Astrocyte (in vitro differentiated cells and primary cell): ENCODE measurements at regions not wholly inside any gene's neighbourhood (a gene's known extent, or its start where the extent isn't known, plus 50 kb on each side); places are given as distances from the start of the nearest gene placed in this dataset.

Experiments used
- DNase-seq: peaks from one replicate; pipeline ENCODE4 v3.0.0-alpha.2; 2010; ENCODE audit warnings: low read depth
- FAIRE-seq: peaks from 2 replicates; lab custom pipeline; 2011; peaks lifted over from hg19 to GRCh38; lab: Jason Lieb, UNC
- H2AFZ ChIP-seq: 2 replicates; pipeline ENCODE4 v1.6.0; 2012; ENCODE audit warnings: low read depth, low read length, inconsistent platforms
- H3K27ac ChIP-seq: 2 replicates; pipeline ENCODE4 v1.5.1; 2011; ENCODE audit warnings: low read depth, low read length, inconsistent platforms
- H3K27me3 ChIP-seq: 2 replicates; pipeline ENCODE4 v1.6.0; 2011; ENCODE audit warnings: low read length, inconsistent platforms; ENCODE audit not compliant: insufficient read depth
- H3K36me3 ChIP-seq: 2 replicates; pipeline ENCODE4 v1.5.1; 2011; ENCODE audit warnings: low read length, inconsistent platforms; ENCODE audit not compliant: insufficient read depth
- H3K4me1 ChIP-seq: 2 replicates; pipeline ENCODE4 v1.5.1; 2011; ENCODE audit warnings: low read length, inconsistent platforms; ENCODE audit not compliant: insufficient read depth
- H3K4me2 ChIP-seq: 2 replicates; pipeline ENCODE4 v1.6.0; 2012; ENCODE audit warnings: low read length, inconsistent platforms
- H3K4me3 ChIP-seq: 2 replicates; pipeline ENCODE4 v1.5.1; 2011; ENCODE audit warnings: low read depth, mild to moderate bottlenecking, low read length, inconsistent platforms; ENCODE audit not compliant: insufficient read depth
- H3K79me2 ChIP-seq: 2 replicates; pipeline ENCODE4 v1.6.0; 2012; ENCODE audit warnings: mild to moderate bottlenecking, low read length, inconsistent platforms; ENCODE audit not compliant: insufficient read depth
- H3K9ac ChIP-seq: 2 replicates; pipeline ENCODE4 v1.6.0; 2012; ENCODE audit warnings: mild to moderate bottlenecking, low read length, inconsistent platforms
- H3K9me3 ChIP-seq: 2 replicates; pipeline ENCODE4 v1.5.1; 2012; ENCODE audit warnings: low read depth, mild to moderate bottlenecking, low read length, inconsistent platforms; ENCODE audit not compliant: insufficient read depth
- H4K20me1 ChIP-seq: 2 replicates; pipeline ENCODE4 v1.6.0; 2012; ENCODE audit warnings: low read length, inconsistent platforms; ENCODE audit not compliant: insufficient read depth
- H3K27ac Mint-ChIP-seq: one replicate; pipeline ENCODE4 v1.8.0; 2021; ENCODE audit warnings: mild to moderate bottlenecking, mixed read lengths; ENCODE audit not compliant: unreplicated experiment
- H3K27me3 Mint-ChIP-seq: one replicate; pipeline ENCODE4 v1.8.0; 2021; ENCODE audit warnings: low read depth, mixed read lengths; ENCODE audit not compliant: unreplicated experiment
- H3K36me3 Mint-ChIP-seq: one replicate; pipeline ENCODE4 v1.8.0; 2021; ENCODE audit warnings: low read depth, mixed read lengths; ENCODE audit not compliant: unreplicated experiment
- H3K4me1 Mint-ChIP-seq: one replicate; pipeline ENCODE4 v1.8.0; 2021; ENCODE audit warnings: low read depth, mixed read lengths; ENCODE audit not compliant: unreplicated experiment
- H3K4me3 Mint-ChIP-seq: one replicate; pipeline ENCODE4 v1.8.0; 2021; ENCODE audit warnings: mild to moderate bottlenecking, moderate library complexity, mixed read lengths; ENCODE audit not compliant: unreplicated experiment
- H3K9me3 Mint-ChIP-seq: one replicate; pipeline ENCODE4 v1.8.0; 2021; ENCODE audit warnings: mild to moderate bottlenecking, mixed read lengths; ENCODE audit not compliant: unreplicated experiment
- EZH2 ChIP-seq: IDR thresholded peaks from 2 replicates; pipeline ENCODE4 v1.6.1; 2012; ENCODE audit warnings: mild to moderate bottlenecking, low read length, inconsistent platforms; ENCODE audit not compliant: insufficient read depth
- TF ChIP-seq, protein P1 (sequence below): IDR thresholded peaks from 2 replicates; pipeline ENCODE4 v1.5.1; 2011; ENCODE audit warnings: low read depth, mild to moderate bottlenecking, inconsistent platforms, low read length, moderate library complexity; ENCODE audit not compliant: insufficient read depth

DNA sequence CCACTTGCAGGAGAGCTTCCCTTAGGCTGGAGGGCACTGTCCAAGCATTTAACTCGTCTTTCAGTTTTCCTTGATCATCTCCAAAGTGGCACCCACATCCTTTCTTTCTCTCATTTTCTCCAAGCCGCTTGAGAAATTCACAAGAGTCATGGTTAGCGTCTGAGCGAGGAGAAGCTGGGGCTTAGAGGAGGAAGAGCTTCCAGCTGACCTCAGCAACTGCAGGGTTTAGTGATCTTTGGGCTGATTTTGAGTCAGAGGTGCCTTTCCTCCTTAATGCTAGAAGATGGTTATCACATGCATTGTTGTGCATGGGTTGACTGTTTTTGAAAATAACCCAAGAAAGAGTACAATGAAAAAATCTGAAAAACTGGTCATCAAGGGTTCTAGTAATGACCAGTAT is 134.7 kb downstream of the GADD45G start:
- H3K4me1 ChIP-seq, result no peaks in the 10 kb centered on the region
- no peak overlapping the region for H3K9ac ChIP-seq
- peaks cover 4% of the 10 kb centered on the region for H3K9me3 Mint-ChIP-seq
- H3K27me3 Mint-ChIP-seq, result peaks cover 77% of the 10 kb centered on the region
- no peak overlapping the region for H3K27ac ChIP-seq
- H3K4me3 Mint-ChIP-seq, result no peak overlapping the region
- no peaks in the 10 kb centered on the region for H3K36me3 Mint-ChIP-seq
- DNase-seq (no peak), FAIRE-seq (no peak)
- no peak overlapping the region for H3K4me3 ChIP-seq
- peaks cover 3% of the 10 kb centered on the region for H3K27me3 ChIP-seq
- no peaks in the 10 kb centered on the region for H4K20me1 ChIP-seq
- H3K36me3 ChIP-seq, result no peaks in the 10 kb centered on the region
- H3K27ac Mint-ChIP-seq, result no peak overlapping the region
- no peaks in the 10 kb centered on the region for H3K79me2 ChIP-seq
- no peak overlapping the region for H3K4me2 ChIP-seq
- TF ChIP-seq, protein P1, sequence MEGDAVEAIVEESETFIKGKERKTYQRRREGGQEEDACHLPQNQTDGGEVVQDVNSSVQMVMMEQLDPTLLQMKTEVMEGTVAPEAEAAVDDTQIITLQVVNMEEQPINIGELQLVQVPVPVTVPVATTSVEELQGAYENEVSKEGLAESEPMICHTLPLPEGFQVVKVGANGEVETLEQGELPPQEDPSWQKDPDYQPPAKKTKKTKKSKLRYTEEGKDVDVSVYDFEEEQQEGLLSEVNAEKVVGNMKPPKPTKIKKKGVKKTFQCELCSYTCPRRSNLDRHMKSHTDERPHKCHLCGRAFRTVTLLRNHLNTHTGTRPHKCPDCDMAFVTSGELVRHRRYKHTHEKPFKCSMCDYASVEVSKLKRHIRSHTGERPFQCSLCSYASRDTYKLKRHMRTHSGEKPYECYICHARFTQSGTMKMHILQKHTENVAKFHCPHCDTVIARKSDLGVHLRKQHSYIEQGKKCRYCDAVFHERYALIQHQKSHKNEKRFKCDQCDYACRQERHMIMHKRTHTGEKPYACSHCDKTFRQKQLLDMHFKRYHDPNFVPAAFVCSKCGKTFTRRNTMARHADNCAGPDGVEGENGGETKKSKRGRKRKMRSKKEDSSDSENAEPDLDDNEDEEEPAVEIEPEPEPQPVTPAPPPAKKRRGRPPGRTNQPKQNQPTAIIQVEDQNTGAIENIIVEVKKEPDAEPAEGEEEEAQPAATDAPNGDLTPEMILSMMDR, result no peak
- no peak for TF ChIP-seq EZH2
- H2AFZ ChIP-seq, result no peak overlapping the region
- no peaks in the 10 kb centered on the region for H3K4me1 Mint-ChIP-seq
- H3K9me3 ChIP-seq, result no peaks in the 10 kb centered on the region

DNA sequence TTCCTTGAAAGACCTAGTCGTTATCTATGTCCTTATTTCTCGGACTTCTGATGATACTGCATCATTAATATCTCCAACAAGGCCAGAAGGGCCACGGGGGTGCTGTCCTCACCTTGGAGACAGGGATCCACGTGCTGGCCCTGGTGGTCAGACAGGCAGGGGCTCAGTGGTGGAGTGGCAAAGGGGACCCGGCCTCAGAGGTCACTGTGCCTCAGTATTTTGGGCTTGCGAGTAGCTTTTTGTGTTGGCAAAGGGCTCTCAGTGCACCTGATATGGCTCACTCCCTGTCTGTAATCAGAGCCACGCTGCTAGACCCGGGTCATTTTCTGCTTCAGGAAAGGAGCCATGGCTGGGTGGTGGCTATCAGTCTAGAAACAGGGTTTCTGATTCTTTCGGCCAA is 135.1 kb downstream of the GADD45G start:
- Histone ChIP-seq H3K9me3 (no peaks in the 10 kb centered on the region), H3K4me1 (no peaks in the 10 kb centered on the region), H3K4me2 (no peak overlapping the region), H3K4me3 (no peak overlapping the region), H2AFZ (no peak overlapping the region), H3K36me3 (no peaks in the 10 kb centered on the region), H4K20me1 (no peaks in the 10 kb centered on the region), H3K27ac (no peak overlapping the region), H3K9ac (no peak overlapping the region), H3K27me3 (peaks cover 3% of the 10 kb centered on the region), H3K79me2 (no peaks in the 10 kb centered on the region)
- H3K27me3 Mint-ChIP-seq, result peaks cover 74% of the 10 kb centered on the region
- peaks cover 5% of the 10 kb centered on the region for H3K9me3 Mint-ChIP-seq
- no peak overlapping the region for H3K4me3 Mint-ChIP-seq
- no peaks in the 10 kb centered on the region for H3K4me1 Mint-ChIP-seq
- no peak for TF ChIP-seq EZH2
- TF ChIP-seq, protein P1, result no peak
- DNase-seq (no peak), FAIRE-seq (no peak)
- H3K27ac Mint-ChIP-seq, result no peak overlapping the region
- no peaks in the 10 kb centered on the region for H3K36me3 Mint-ChIP-seq

DNA sequence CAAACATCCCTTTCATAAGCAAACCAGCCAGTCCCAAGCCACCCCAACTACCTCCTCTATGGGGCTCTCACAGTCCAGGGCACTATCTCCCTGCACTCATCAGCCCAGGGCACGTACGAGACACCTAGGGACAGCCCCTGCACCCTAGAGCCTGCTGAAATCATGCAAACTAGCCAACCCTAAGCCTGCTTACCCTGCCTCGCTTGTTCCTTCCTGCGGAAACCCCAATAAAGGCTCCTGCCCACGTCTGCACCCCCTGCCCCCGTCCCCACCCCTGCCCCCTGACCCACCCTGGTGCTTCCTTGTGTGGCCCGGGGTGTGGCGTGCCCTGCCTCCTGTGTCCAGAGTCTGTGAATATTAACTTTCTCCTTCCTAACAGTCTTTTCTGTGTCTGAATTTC is 135.9 kb downstream of the GADD45G start:
- peaks cover 9% of the 10 kb centered on the region for H3K9me3 Mint-ChIP-seq

More for the DNA sequence above, 135.9 kb downstream of the GADD45G start:
- Mint-ChIP-seq H3K27me3 (peaks cover 70% of the 10 kb centered on the region), H3K4me1 (no peaks in the 10 kb centered on the region), H3K27ac (no peak overlapping the region), H3K36me3 (no peaks in the 10 kb centered on the region), H3K4me3 (peak overlapping the region; percentile 61)
- Histone ChIP-seq H3K79me2 (no peaks in the 10 kb centered on the region), H4K20me1 (no peaks in the 10 kb centered on the region), H3K36me3 (no peaks in the 10 kb centered on the region), H2AFZ (no peak overlapping the region), H3K27ac (no peak overlapping the region), H3K9me3 (no peaks in the 10 kb centered on the region), H3K4me1 (no peaks in the 10 kb centered on the region), H3K27me3 (no peaks in the 10 kb centered on the region), H3K9ac (no peak overlapping the region), H3K4me3 (no peak overlapping the region), H3K4me2 (no peak overlapping the region)
- DNase-seq (no peak), FAIRE-seq (no peak)
- TF ChIP-seq EZH2, result no peak
- TF ChIP-seq, protein P1, result no peak
